HL-60 (cell line): ENCODE measurements at regions not wholly inside any gene's neighbourhood (a gene's known extent, or its start where the extent isn't known, plus 50 kb on each side); places are given as distances from the start of the nearest gene placed in this dataset.

Source experiments
- DNase-seq, 2 experiments: peaks; one replicate each; pipeline ENCODE4 v3.0.0-alpha.2; 2010 to 2020; ENCODE audit warnings: low read depth in 1 of 2, low spot score in 1 of 2
- H3K27ac ChIP-seq: fragments of 250-450 bp; sonication (Bioruptor Pico); replicated peaks from 2 replicates; pipeline ENCODE4 v1.5.1; 2020; ENCODE audit warnings: mild to moderate bottlenecking, moderate library complexity
- H3K27me3 ChIP-seq: fragments of 250-450 bp; sonication (Bioruptor Pico); 2 replicates; pipeline ENCODE4 v1.5.1; 2021; ENCODE audit warnings: mild to moderate bottlenecking, moderate library complexity; ENCODE audit not compliant: insufficient read depth, poor library complexity, severe bottlenecking
- H3K4me3 ChIP-seq: replicated peaks from 2 replicates; pipeline ENCODE4 v1.5.1; 2011; ENCODE audit warnings: mild to moderate bottlenecking, control low read depth, low read length; ENCODE audit not compliant: insufficient read depth
- GABPA ChIP-seq: IDR thresholded peaks from 2 replicates; pipeline ENCODE4 v1.6.1; 2012; ENCODE audit warnings: low read depth
- POLR2AphosphoS5 ChIP-seq: IDR thresholded peaks from 2 replicates; pipeline ENCODE4 v1.6.1; 2012; ENCODE audit warnings: low read depth
- SPI1 ChIP-seq: IDR thresholded peaks from 2 replicates; pipeline ENCODE4 v1.6.1; 2012; ENCODE audit warnings: low read depth, mild to moderate bottlenecking, borderline replicate concordance
- TF ChIP-seq, protein P1 (sequence below): IDR thresholded peaks from 2 replicates; pipeline ENCODE4 v1.6.1; 2012; ENCODE audit warnings: low read depth; ENCODE audit not compliant: insufficient replicate concordance
- TF ChIP-seq, protein P2 (sequence below): IDR thresholded peaks from one replicate; pipeline ENCODE4 v1.5.1; 2011; ENCODE audit warnings: low read length, control low read depth, inconsistent platforms; ENCODE audit not compliant: insufficient read depth

DNA sequence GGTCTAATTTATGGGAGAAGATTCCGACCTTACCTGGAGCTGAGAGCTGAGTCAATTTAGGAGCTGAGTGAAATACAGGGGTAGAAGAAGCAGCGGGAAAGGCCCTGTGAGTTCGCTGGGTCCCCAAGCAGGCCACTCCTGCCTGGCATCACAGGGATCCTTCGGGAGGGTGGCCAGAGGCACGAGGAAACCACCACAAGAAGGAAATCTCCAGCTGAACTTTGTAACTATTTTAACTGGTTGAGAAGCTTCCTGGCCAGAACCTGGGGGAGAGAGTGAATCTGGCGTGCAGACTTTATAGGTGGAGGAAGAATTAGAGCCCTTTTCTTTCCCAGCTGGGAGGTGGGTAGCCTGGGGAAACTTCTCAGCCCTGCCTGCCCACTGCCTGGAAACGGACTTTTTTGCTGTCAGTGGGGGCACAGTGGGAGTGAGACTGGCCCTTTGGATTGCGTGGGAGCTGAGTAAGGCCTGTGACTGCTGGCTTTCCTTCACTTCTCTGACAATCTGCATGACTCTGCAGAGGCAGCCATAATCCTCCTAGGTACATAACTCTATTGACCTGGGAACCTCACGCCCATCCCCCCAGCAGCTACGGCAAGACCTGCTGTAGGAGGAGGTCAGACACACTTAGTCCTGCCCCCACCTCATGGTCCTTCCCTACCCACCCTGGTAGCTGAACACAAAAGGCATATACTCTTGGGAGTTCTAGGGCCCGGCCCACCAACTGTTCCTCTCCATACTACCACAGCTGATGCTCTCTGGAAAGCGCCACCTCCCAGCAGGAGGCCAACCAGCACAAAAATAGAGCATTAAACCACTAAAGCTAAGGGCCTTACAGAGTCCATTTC is 340.7 kb downstream of the CNTN3 start:
- Histone ChIP-seq H3K4me3 (no peak overlapping the region), H3K27ac (no peak overlapping the region), H3K27me3 (no peaks in the 10 kb centered on the region)
- TF ChIP-seq SPI1 (no peak), GABPA (no peak), POLR2AphosphoS5 (no peak)
- TF ChIP-seq, protein P1, sequence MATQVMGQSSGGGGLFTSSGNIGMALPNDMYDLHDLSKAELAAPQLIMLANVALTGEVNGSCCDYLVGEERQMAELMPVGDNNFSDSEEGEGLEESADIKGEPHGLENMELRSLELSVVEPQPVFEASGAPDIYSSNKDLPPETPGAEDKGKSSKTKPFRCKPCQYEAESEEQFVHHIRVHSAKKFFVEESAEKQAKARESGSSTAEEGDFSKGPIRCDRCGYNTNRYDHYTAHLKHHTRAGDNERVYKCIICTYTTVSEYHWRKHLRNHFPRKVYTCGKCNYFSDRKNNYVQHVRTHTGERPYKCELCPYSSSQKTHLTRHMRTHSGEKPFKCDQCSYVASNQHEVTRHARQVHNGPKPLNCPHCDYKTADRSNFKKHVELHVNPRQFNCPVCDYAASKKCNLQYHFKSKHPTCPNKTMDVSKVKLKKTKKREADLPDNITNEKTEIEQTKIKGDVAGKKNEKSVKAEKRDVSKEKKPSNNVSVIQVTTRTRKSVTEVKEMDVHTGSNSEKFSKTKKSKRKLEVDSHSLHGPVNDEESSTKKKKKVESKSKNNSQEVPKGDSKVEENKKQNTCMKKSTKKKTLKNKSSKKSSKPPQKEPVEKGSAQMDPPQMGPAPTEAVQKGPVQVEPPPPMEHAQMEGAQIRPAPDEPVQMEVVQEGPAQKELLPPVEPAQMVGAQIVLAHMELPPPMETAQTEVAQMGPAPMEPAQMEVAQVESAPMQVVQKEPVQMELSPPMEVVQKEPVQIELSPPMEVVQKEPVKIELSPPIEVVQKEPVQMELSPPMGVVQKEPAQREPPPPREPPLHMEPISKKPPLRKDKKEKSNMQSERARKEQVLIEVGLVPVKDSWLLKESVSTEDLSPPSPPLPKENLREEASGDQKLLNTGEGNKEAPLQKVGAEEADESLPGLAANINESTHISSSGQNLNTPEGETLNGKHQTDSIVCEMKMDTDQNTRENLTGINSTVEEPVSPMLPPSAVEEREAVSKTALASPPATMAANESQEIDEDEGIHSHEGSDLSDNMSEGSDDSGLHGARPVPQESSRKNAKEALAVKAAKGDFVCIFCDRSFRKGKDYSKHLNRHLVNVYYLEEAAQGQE: no peak
- TF ChIP-seq, protein P2, sequence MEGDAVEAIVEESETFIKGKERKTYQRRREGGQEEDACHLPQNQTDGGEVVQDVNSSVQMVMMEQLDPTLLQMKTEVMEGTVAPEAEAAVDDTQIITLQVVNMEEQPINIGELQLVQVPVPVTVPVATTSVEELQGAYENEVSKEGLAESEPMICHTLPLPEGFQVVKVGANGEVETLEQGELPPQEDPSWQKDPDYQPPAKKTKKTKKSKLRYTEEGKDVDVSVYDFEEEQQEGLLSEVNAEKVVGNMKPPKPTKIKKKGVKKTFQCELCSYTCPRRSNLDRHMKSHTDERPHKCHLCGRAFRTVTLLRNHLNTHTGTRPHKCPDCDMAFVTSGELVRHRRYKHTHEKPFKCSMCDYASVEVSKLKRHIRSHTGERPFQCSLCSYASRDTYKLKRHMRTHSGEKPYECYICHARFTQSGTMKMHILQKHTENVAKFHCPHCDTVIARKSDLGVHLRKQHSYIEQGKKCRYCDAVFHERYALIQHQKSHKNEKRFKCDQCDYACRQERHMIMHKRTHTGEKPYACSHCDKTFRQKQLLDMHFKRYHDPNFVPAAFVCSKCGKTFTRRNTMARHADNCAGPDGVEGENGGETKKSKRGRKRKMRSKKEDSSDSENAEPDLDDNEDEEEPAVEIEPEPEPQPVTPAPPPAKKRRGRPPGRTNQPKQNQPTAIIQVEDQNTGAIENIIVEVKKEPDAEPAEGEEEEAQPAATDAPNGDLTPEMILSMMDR: no peak
- DNase-seq: no peak

DNA sequence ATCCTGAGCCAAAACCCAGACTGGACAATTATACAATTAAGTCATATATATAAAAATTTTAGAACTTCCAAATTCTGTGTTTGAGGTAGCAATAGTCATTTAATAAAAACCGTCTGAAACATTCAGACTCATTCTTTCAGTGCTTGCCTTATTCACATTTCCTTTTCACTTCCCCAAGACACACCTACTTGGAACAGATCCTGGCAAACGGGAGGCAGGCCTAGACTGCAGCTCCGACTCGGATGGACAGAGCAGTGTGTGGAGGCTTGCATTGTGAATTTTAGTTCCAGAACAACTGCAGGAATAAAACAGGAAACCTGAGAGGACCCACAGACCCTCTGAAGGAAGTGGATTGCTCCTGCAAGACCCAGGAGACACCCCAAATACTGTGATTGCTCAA is 341.4 kb downstream of the CNTN3 start:
- no peak for TF ChIP-seq SPI1
- TF ChIP-seq, protein P2: no peak
- no peak for TF ChIP-seq POLR2AphosphoS5
- TF ChIP-seq, protein P1: no peak
- no peak for TF ChIP-seq GABPA
- DNase-seq: no peak
- Histone ChIP-seq H3K27me3 (no peaks in the 10 kb centered on the region), H3K4me3 (no peak overlapping the region), H3K27ac (no peak overlapping the region)

DNA sequence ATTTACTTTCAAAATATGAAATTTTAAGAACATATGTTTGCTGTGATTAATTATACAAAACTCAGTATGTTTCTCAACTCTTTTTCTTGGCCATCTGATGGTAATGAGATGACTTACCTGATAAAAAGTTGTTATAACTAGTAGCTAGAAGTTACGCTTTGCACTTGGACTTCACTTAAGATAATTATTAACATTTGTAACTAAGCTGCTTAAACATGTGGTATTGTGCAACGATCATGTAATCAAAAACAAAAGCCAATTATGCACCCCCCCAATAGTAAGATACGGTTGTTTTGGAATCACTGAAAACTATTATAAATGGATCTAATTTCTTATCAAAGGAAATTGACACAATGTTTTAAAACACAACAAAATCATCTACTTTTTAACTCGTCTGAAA is 342.9 kb downstream of the CNTN3 start:
- Histone ChIP-seq H3K27me3 (no peaks in the 10 kb centered on the region), H3K27ac (no peak overlapping the region), H3K4me3 (no peak overlapping the region)
- TF ChIP-seq, protein P2: no peak
- TF ChIP-seq POLR2AphosphoS5 (no peak), GABPA (no peak), SPI1 (no peak)
- TF ChIP-seq, protein P1: no peak
- no peak for DNase-seq
